GM21360 (cell line): ENCODE measurements at regions not wholly inside any gene's neighbourhood (a gene's known extent, or its start where the extent isn't known, plus 50 kb on each side); places are given as distances from the start of the nearest gene placed in this dataset.
"Not testable (repeated sequence)": the region's sequence is repeated elsewhere in the genome, so short reads cannot be mapped to it uniquely, and the experiment has no call there.

Experiments
- ATAC-seq: cut with Tn5 transposase; IDR thresholded peaks from one replicate; pipeline ENCODE4 v1.9.1; 2021; ENCODE audit warnings: mild to moderate bottlenecking, moderate library complexity; ENCODE audit not compliant: unreplicated experiment

GRCh38 chr20:16801919-16802651 lies 53.9 kb downstream of the OTOR start:
- ATAC-seq = peak; percentile 69

- ATAC-seq = no peak
These were observed 54.4 kb downstream of the OTOR start for GRCh38 chr20:16802652-16802935.

DNA sequence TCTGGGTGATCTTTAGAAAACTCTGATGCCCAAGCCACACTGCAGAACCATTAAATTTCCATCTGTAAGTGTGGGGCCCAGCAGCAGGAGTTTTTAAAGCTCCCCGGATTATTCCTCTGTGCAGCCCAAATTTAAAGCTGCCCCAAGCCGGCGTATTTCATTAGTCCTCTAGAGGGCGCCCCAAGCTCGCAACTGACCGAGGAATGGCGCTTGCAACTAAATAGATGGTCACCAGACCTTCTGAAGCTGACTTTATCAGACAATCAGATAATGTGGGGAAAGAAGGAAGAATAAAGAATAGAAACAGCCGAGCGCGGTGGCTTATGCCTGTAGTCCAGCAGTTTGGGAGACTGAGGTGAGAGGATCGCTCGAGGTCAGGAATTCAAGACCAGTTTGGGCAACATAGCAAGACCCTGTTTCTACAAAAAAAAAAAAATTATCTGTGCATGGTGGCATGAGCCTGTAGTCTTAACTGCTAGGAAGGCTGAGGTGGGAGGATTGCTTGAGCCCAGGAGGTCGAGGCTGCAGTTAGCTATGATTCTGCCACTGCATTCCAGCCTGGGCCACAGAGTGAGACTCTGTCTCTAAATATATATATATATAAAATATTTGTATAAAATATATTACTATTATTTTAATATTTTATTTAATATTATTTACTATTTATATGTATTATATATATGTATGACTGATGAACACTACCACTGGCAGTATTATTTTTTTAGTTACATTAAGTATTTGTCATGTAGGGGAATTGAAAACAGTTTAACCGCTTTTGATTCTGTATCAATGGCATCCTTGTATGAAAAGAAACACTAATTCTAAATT lies 56.0 kb downstream of the OTOR start:
- no peak for ATAC-seq

DNA sequence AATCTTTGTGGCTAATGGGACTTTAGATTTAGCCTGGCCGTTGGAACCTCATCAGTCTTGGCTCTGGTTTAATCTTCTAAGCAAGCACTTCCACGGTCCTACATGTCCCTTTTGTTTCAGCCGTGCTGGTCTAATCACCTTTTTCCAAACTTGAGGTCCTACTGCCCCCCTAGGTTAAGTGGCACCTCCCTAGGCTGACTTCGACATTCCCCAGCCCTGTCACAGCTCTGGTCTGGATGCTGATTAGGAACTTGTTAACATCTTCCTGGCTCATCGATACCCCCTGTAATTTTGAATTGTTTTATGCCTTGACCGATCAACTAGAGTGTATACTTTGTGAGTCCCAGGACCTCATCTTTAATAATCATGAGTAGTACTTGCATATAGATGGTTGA lies 56.6 kb downstream of the OTOR start:
- no peak for ATAC-seq

GRCh38 chr20:16806061-16806460 lies 57.9 kb downstream of the OTOR start:
- ATAC-seq = no peak

- no peak for ATAC-seq
These were observed 58.7 kb downstream of the OTOR start for GRCh38 chr20:16806886-16807285.

DNA sequence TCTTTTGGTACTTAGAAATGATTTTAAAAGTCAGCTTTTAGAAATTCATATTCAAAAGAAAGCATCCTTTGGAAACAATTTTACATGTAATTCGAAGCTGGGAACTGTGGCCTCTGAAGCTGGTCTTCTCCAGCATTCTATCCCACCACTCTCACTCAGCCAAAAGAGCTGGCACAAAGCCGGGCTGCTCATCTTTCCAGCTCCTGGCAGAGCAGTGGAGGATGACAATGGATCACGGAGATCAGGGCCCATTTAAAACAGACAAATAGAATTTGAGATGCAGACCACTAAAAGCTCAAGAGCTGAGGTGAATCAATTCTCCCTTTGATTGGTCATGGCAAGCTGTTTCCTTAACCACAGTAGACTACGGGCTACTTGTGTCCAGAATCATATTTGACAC lies 60.6 kb downstream of the OTOR start:
- ATAC-seq = no peak

GRCh38 chr20:16810216-16810615 lies 62.1 kb downstream of the OTOR start:
- no peak for ATAC-seq

DNA sequence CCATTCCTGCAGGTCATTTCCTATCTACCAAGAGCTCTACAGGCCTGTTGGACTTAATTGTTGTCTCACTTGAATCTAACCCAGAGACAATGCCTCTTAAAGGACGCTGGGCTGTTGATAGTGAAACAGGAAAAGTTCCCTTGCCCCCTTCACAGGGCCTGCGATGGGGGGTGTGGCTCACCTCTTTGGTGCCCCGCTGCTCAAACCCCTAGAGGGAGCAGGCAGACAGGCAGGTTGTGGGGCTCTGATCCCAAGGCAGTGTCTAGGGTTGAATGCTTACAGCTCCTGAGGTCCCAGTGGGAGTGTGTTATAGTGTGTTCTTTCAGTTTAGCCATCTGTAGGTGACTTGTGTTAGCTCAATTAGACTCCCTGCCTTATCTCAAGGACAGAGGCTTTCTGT lies 68.0 kb downstream of the OTOR start:
- no peak for ATAC-seq

GRCh38 chr20:16819483-16819882 lies 71.3 kb downstream of the OTOR start:
- ATAC-seq = no peak

DNA sequence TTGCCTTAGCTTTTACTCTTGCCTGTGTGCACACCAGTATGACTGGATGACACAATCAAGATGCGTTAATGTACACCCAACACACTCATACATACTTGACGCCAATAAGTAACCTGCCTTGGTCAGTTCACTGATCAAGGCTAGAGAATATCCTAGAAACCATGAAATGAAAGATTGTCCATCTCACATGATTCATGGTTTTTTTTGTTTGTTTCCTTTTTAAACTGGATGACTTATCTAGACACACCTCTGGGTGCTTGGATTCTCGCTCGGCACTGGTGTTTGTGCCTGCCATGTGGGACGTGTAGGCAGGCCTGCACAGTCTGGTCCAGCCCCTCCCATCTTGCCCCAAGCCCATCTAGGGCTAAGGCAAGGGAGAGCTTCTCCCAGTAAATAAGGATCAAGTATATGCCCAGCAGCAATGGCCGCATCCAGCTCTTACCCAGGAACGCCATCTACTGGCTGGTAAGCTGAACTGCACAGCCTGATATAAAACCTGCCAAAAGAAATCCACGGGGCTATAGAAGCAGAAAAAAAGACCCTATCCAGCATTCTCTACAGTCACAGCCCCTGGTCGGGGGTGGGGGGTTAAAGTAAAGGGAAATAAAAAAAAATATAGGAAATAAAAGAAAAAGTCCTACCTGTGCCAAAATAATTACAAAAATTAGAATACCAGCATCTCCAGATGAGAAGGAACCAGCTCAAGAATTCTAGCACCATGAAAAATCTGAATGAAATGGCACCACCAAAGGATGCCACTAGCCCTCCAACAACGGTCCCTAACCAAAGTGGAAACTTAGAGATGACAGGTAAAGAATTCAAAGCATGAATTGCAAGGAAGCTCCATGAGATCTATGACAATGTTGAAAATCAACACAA lies 73.3 kb downstream of the OTOR start:
- no peak for ATAC-seq

DNA sequence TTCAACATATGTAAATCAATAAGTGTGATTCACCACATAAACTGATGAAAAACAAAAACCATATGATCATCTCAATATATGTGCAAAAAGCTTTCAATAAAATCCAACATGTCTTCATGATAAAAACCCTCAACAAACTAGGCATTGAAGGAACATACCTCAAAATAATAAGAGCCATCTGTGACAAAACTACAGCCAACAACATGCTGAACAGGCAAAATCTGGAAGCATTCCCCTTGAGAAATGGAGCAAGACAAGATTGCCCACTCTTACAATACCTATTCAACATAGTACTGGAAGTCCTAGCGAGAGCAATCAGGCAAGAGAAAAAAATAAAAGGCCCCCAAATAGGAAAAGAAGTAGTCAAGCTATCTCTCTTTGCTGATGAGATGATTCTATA lies 76.5 kb downstream of the OTOR start:
- no peak for ATAC-seq

- ATAC-seq = no peak
These were observed 80.6 kb downstream of the OTOR start for GRCh38 chr20:16828666-16829305.

GRCh38 chr20:16835690-16836089 lies 87.5 kb downstream of the OTOR start:
- ATAC-seq = not testable (repeated sequence)

- no peak for ATAC-seq
These were observed 94.4 kb downstream of the OTOR start for GRCh38 chr20:16842486-16843120.

GRCh38 chr20:16844406-16844805 lies 96.2 kb downstream of the OTOR start:
- ATAC-seq = no peak

GRCh38 chr20:16846006-16846405 lies 97.8 kb downstream of the OTOR start:
- no peak for ATAC-seq

DNA sequence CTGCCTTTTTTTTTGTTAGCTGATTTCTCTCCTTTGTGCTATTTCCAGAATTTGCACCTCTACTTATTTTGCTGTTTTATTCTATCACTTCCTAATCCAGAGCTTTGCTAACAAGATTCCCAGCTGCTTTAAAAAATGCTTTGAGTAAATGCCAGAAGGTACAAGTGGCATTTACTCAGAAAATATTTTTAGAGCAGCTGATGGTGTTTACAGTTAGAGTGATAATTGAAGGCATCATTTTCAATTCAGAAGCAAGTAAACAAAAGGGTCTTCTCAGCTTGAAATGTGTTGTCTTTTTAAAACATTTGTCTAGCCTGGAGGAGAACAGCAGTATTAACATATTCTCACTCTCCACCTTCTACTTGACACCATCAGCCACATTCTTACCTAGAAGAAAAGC lies 99.9 kb downstream of the OTOR start:
- ATAC-seq = no peak

GRCh38 chr20:16848526-16848925 lies 100.4 kb downstream of the OTOR start:
- ATAC-seq = no peak

DNA sequence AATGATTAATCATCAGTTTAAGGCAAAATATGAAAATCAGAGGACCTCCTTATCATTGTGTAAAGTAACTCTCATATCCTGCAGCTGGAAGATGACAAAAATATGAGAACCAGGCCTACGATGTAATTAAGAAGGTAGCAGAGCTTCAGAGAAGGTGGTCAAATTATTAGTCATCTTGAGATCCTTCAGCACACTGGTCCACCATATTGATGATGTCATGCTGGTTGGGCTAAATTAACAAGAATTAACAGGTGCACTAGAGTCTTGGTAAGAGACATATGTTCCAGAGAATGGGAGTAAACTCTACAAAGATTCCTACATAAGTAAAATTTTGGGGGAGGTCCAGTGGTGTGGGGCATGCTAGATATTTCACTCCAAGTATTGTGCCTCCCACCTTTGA lies 112.8 kb downstream of the OTOR start:
- ATAC-seq = no peak

GRCh38 chr20:16861708-16862107 lies 113.5 kb downstream of the OTOR start:
- no peak for ATAC-seq
